HG02623 (cell line): ENCODE measurements at regions not wholly inside any gene's neighbourhood (a gene's known extent, or its start where the extent isn't known, plus 50 kb on each side); places are given as distances from the start of the nearest gene placed in this dataset.
A peak's percentile ranks its signal among the peaks of the same experiment; 100 is the strongest.

ENCODE experiments used
- ATAC-seq: cut with Tn5 transposase; IDR thresholded peaks from one replicate; pipeline ENCODE4 v1.9.1; 2021; ENCODE audit warnings: moderate library complexity; ENCODE audit not compliant: unreplicated experiment

DNA sequence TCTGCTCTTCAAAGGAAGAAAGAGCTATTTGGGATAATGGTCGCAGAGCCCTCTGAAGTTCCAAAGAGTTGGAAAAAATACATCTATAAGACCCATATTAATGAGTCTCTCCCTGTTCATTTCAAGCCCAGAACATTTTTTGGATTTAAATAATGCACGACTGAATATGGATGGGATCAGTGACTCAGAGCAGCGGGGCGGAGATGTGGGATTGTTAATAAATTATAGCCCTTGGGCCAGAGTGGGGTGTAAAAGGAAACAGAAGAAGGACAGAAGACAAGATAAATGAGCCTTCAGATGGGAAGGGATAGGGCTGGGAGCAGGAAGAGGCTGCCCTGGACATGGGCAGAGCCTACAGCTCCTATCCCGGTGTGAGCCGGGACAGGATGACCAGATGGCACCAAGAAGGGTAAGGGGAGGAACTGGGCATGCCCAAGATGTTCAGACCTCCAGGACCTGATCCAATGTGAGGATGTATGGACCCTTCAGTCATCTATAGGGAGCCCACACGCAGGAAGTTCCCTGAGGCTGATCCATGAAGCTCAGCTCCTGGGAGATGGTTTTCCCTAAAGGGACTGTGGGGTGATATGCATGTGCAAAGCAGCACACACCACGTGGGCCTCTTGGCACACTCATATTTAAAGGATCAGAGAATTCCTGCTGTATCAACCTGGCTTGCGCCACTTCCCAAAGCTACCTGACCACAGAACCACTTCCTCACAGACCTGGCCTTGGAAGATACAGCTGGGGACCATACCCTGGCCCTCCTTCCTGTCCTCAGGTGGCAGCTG, 96.1 kb upstream of the PLXNA4 start:
- no peak for ATAC-seq

DNA sequence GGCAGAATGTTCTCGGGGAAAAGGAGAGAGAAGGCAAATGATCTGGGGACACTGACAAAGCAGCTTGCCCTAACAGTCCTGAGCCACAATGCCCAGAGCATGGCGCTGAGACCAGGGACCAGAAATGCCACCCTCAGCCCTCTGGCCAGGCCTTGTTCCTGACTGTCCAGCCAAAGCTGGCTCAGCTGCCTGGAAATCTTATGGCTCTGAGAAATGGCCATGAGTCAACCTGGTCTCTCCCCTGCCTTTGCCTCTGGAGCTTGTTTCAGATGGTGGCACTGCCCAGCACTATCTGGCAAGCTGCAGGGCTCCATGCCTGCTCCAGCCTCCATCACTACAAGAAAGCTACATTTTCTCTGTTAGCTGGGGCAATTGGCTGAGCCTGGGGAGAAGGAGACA, 90.5 kb upstream of the PLXNA4 start:
- ATAC-seq, result no peak

- ATAC-seq, result no peak
Observed at GRCh38 chr7:132666071-132666773, 90.0 kb upstream of the PLXNA4 start.

GRCh38 chr7:132656846-132657776, 80.8 kb upstream of the PLXNA4 start:
- no peak for ATAC-seq

- ATAC-seq, result no peak
Observed at GRCh38 chr7:132656341-132656740, 80.1 kb upstream of the PLXNA4 start.

DNA sequence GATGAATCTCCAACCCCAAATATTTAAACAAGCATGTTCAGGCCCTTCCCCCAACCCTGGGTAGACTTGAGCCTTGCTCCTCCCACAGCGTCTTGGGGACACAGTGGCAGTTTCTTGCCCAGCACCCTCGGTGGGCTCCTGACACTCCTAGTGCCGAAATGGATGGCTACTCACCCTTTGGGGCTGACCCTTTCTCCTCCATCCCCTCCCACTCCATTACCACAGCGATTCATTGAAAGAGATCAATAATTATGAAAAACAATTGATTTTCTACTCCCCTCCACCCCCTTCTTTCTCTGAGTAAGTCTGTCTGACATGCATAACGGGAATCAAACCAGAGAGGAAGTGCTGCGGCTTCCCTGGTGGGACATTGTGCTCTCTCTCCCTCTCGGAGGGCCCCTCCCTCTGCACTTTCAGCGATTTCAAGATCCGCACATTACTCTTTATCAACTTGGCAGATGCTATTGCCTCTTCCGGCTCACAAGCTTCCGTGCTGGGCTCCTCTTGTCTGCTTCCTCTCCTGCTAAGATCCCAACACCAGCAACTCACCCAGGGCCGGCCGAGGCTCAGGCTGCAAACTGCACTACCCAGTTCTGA, 79.0 kb upstream of the PLXNA4 start:
- ATAC-seq, result no peak

- ATAC-seq, result peak; percentile 68
Observed at GRCh38 chr7:132654150-132654549, 77.9 kb upstream of the PLXNA4 start.

GRCh38 chr7:132653366-132653930, 77.2 kb upstream of the PLXNA4 start:
- ATAC-seq, result no peak

DNA sequence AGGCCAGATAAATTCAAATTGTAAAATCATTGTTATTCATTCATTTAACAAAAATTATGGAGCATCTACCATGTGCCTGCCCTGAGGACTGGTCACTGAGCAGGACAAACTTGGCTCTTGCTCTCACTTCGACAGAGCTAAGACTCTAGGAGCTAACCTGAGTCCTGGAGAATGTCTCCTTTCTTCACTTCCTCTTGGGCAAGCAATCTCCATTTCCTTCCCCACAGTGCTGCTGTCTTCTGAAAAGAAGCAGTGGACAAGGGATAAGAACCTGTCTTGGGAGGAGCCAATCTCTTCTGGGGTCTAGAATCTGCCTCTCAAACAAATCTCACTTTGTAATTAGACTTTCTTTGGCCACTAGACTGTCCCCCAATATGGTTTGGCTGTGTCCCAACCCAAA, 76.2 kb upstream of the PLXNA4 start:
- ATAC-seq, result no peak

GRCh38 chr7:132650498-132650897, 74.2 kb upstream of the PLXNA4 start:
- no peak for ATAC-seq

- ATAC-seq, result no peak
Observed at GRCh38 chr7:132647311-132647710, 71.0 kb upstream of the PLXNA4 start.

- ATAC-seq, result no peak
Observed at GRCh38 chr7:132646052-132646451, 69.8 kb upstream of the PLXNA4 start.

DNA sequence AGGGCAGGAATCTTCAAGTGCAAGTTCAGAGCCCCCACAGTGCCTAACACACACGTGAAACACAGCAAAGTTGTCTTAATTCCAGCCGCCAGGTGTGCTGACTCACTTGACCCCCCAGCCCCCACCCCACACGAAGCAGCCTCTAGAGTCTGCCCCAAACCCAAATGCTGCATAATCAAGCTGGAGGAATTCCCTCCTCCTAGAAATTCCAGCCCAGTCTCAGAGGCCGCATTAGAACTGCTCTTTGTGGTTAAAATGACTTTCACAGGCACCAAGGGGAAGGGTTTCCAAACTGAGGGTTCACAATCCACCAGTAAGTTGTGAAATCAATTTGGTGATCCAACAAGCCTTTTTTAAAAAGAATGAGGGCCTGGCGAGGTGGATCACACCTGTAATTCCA, 67.0 kb upstream of the PLXNA4 start:
- ATAC-seq, result no peak

DNA sequence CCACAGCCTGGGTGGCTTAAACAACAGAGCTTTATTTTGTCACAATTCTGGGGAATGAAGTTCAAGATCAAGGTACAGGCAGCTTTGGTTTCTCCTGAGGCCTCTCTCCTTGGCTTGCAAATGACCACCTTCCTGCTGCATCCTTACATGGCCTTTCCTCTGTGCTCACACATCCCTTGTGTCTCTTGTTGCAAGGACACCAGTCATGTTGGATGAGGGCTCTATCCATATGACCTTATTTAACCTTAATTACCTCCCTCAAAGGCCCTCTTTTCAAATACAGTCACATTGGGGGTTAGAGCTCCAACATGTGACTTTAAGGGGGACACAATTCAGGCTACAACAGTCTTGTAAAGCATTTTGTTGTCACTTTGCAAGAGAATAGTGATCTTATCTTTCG, 65.0 kb upstream of the PLXNA4 start:
- no peak for ATAC-seq

DNA sequence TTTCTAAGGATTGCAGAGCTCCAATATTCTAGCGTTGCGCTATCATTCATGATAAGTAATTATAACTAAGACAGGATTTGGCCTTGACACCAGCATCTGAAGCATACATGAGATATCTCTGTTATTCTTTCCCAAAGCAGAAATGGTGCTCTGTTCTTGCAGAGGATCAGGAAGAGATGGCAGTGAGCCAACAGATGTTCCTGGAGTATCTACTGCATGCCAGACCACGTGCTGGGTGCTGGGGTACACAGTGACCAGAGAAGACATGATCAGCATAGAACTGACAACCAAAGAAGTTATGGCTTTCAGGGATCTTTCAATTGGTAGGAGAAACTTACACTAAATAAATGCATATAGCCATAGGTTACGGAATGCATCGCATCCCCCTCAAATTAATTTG, 63.7 kb upstream of the PLXNA4 start:
- no peak for ATAC-seq

DNA sequence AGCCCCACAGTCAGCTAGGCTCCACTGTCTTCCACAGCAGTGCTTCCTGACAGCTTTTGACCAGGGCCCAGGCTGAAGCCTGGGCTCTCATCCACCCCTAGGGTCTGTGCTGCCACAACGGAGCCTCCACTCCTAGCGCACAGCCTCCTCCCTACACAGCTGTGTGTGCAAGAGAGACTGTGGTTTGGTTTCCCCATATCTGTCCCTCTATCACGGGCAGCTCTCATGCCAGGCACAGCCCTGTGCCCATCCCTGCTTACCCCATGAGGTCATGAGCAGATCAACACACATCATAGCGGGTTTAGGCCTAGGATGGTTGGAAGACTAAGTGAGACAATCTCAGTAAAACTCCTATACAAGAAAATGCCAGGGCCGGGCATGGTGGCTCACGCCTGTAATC, 61.7 kb upstream of the PLXNA4 start:
- ATAC-seq, result no peak

DNA sequence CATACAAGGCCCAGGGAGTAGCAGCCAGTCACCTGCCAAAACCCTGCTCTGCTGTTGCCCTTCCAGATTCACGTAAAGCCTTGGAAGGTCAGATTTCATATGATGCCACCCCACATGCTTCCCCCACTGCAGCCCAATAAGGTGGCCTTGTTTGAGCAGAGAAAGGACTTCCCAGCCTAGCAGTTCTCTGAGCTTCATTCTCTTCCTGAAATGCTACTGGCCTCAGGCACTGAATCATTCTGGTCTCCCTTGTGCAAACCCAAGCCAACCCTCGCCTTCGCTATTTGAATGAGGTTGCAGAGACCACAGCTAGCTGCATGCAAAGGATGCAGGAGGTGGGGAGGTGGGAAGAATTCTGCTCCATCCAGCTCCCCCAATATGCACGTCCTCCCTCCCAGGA, 60.3 kb upstream of the PLXNA4 start:
- no peak for ATAC-seq

- no peak for ATAC-seq
Observed at GRCh38 chr7:132635127-132635526, 58.9 kb upstream of the PLXNA4 start.

- no peak for ATAC-seq
Observed at GRCh38 chr7:132630834-132631233, 54.6 kb upstream of the PLXNA4 start.
